GM20431 (cell line): ENCODE measurements at regions not wholly inside any gene's neighbourhood (a gene's known extent, or its start where the extent isn't known, plus 50 kb on each side); places are given as distances from the start of the nearest gene placed in this dataset.

Experiments
- in situ Hi-C: fragments of 300-500 bp; cut with MseI, MboI; formaldehyde crosslinking; loops from one replicate; pipeline ENCODE4 v1.15.0; 2020; ENCODE audit warnings: low sequenced_read_pairs; ENCODE audit not compliant: unreplicated experiment

- in situ Hi-C loops, result no loop called here
Observed at GRCh38 chr4:178448372-178449035, 1006.3 kb upstream of the AGA start.

DNA sequence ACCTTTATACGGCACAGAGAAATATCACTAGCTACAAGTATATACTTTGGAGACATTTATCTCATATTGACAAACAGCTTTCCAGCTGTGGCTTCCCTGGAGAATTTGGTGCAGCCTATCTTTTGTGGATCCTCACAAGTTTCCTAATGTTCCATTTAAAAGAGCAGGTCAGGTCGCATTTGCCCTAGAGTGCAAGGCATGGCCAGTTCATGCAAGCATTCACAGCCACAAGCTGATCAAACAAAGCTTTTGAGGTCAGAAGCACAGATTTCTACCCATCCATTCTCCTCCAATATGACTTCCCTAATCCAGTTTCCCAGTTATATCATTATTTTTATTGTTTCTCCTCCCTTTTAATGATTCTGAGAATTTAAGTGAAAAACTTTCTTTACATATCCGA lies 1008.4 kb upstream of the AGA start:
- in situ Hi-C loops, result no loop called here

DNA sequence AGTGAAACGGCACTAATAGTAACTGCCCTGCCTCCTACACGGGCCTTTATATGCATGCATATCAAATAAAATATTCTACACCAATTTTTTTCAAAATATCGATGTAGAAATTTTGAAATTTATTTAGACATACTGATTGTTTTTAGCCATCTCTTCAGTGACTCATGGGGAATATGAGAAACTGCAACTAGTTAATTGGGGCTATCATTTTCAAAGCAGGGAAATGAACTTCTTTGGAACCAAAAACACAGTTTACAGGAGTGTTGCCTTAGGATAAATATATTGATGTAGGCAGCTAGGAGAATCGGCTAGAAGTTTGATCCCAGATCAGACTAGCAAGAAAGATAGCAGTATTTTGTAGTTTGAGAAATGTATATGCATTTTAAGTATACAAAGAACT lies 1010.8 kb upstream of the AGA start:
- in situ Hi-C loops, result no loop called here

- in situ Hi-C loops, result no loop called here
Observed at GRCh38 chr4:178457286-178457685, 1015.0 kb upstream of the AGA start.

GRCh38 chr4:178462710-178463109 lies 1020.5 kb upstream of the AGA start:
- in situ Hi-C loops, result no loop called here

- in situ Hi-C loops, result no loop called here
Observed at GRCh38 chr4:178463747-178464146, 1021.5 kb upstream of the AGA start.

DNA sequence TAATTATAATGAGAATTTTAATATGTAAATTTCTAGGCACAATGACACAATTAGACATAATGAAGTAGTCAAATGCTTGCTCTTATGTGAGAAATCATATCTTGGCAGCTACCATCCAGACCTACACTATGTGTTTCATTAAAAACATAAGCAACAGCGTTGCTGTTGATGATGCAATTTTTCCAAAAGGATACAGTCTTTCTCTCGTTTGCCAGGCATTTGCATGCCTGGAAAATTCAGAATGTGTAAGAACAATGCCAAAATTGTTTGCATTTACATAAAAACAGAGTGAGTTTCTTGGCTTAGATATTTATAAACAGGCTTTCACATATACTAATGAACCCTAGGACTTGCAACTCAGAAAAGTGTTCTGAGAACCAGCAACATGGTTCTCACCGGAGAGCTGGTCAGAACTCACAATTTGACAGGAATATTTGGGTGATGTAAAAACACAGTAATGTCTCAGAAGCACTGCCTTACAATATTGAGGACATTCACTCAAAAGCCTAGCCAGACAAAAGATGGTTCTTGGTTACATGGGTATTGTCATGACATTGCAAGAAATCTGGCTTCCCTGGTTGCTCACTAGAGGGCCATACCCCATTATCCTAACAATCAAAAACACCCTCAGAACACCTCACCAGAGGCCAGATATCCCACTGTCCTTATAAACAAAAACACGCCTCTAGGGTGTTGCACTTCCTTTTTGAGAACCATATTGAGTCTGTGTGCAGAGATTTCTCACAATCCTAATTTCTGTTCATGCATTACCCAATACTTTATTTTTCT lies 1029.0 kb upstream of the AGA start:
- in situ Hi-C loops, result no loop called here

DNA sequence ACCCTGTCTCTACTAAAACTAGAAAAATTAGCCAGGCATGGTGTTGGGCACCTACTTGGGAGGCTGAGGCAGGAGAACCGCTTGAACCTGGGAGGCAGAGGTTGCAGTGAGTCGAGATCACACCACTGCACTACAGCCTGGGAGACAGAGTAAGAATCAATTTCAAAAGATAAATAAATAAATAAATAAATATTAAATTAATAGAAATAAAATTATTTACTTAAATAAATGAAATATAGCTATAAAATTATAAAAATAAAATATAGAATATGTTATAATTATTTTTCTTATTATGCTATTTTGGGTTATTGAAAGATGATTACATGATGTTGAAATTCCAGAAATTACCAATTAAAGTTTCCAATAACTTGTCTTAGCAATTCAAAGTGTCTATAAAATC lies 1029.8 kb upstream of the AGA start:
- in situ Hi-C loops, result no loop called here

GRCh38 chr4:178480105-178480504 lies 1037.9 kb upstream of the AGA start:
- in situ Hi-C loops, result no loop called here

- in situ Hi-C loops, result no loop called here
Observed at GRCh38 chr4:178480881-178481280, 1038.6 kb upstream of the AGA start.

DNA sequence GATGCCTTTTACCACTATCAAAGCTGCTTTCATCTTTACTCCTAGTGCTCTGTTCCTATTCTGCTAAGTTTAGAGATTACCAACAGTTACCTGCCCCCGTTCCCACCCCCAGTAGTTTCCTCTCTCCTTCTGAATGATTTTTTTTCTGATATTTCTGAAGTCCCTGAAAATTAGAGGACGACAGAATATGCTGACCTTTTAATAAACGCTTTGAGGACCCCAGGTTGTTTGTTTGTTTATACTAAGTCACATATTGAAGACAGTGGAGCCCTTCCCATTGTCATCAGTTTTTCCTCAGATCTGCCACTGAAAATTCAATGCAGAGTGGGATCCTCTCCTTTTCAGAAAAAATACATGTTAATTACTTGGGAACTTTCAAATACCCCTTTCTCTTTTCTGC lies 1039.3 kb upstream of the AGA start:
- in situ Hi-C loops, result no loop called here

- in situ Hi-C loops, result no loop called here
Observed at GRCh38 chr4:178523038-178523437, 1080.8 kb upstream of the AGA start.

GRCh38 chr4:178535939-178536579 lies 1093.8 kb upstream of the AGA start:
- in situ Hi-C loops, result no loop called here

GRCh38 chr4:178553201-178553600 lies 1111.0 kb upstream of the AGA start:
- in situ Hi-C loops, result no loop called here

GRCh38 chr4:178554352-178554751 lies 1112.1 kb upstream of the AGA start:
- in situ Hi-C loops, result no loop called here

GRCh38 chr4:178556796-178557195 lies 1114.6 kb upstream of the AGA start:
- in situ Hi-C loops, result no loop called here

DNA sequence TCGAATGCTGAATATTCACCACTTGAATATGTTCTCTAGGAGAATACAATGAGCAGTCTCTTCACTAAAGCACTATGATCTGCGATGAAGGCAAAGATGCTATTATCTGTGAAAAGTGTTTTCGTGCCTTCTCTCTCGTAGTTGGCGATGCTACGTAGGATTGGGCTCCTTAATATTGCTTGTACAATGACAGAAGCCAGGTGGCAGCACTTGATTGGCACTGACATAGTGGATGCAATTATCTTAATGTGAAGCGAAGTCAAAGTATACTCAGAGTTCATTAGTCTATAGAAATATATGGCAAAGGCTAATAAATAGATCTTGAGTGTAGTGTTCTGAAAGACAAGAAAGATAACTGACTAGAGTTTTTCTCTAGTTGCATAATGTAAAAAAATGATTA lies 1135.7 kb upstream of the AGA start:
- in situ Hi-C loops, result no loop called here

GRCh38 chr4:178595500-178596138 lies 1153.4 kb upstream of the AGA start:
- in situ Hi-C loops, result no loop called here

- in situ Hi-C loops, result no loop called here
Observed at GRCh38 chr4:178598672-178599071, 1156.4 kb upstream of the AGA start.

- in situ Hi-C loops, result no loop called here
Observed at GRCh38 chr4:178599521-178599920, 1157.3 kb upstream of the AGA start.

GRCh38 chr4:178602833-178603232 lies 1160.6 kb upstream of the AGA start:
- in situ Hi-C loops, result no loop called here
